HG03196 (cell line): ENCODE measurements at regions not wholly inside any gene's neighbourhood (a gene's known extent, or its start where the extent isn't known, plus 50 kb on each side); places are given as distances from the start of the nearest gene placed in this dataset.
"Not testable (repeated sequence)": the region's sequence is repeated elsewhere in the genome, so short reads cannot be mapped to it uniquely, and the experiment has no call there.

Experiments used
- ATAC-seq: cut with Tn5 transposase; IDR thresholded peaks from one replicate; pipeline ENCODE4 v1.9.1; 2021; ENCODE audit not compliant: unreplicated experiment

- ATAC-seq, result not testable (repeated sequence)
Measured at GRCh38 chr3:103564116-103564515, 1129.3 kb downstream of the ZPLD1 start.

DNA sequence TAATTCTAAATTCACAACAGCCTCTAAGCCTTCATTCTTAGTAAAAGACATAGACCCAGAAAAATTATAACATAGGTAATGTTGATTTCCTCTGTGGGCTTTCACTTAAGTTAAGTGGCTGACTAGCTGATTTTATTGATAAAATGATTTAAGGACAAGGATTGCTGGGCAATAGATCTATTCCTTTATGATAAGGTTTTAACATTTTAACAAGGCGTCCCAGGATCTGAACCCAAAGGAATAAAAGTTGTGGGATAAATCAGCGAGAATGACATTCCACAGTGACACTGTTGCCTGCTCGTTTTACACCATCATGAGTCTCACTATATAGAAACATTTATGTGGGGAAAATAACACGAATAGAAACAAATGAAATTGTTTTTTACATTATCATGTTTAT, 1151.0 kb downstream of the ZPLD1 start:
- no peak for ATAC-seq

DNA sequence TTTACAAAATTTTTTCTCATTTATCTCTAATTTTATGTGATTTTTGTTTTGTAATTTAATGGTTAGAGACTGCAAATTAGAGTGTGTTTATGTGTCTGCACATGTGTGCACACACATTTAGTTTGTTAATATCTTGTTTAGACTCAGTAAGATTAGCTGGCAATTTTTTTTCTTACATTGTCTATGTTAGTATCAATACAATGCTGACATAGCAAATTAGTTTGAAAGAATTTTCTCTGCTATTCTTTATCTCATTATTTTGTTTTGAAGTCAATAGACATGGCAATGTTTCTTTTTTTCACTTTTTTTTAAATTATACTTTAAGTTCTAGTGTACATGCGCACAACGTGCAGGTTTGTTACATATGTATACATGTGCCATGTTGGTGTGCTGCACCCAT, 1155.0 kb downstream of the ZPLD1 start:
- no peak for ATAC-seq

DNA sequence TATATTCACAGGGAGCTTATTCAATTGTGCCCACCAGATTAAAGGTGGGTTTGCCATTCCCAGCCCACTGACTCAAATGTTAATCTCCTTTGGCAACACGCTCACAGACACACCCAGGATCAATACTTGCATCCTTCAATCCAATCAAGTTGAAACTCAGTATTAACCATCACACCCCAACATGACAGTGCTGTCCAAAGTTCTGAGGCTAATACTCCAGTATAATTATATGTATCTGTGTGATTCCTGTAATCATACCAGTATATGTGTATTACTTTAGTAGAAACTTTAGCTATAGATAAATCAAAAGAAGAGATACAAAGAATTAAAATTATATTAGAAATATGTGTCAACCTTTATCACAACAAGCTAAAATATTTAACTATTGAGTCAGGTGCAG, 1166.0 kb downstream of the ZPLD1 start:
- ATAC-seq, result no peak

GRCh38 chr3:103601666-103602065, 1166.9 kb downstream of the ZPLD1 start:
- ATAC-seq, result no peak

- ATAC-seq, result no peak
Measured at GRCh38 chr3:103609472-103609871, 1174.7 kb downstream of the ZPLD1 start.

- no peak for ATAC-seq
Measured at GRCh38 chr3:103613397-103614156, 1178.8 kb downstream of the ZPLD1 start.

GRCh38 chr3:103614719-103615118, 1179.9 kb downstream of the ZPLD1 start:
- ATAC-seq, result no peak

DNA sequence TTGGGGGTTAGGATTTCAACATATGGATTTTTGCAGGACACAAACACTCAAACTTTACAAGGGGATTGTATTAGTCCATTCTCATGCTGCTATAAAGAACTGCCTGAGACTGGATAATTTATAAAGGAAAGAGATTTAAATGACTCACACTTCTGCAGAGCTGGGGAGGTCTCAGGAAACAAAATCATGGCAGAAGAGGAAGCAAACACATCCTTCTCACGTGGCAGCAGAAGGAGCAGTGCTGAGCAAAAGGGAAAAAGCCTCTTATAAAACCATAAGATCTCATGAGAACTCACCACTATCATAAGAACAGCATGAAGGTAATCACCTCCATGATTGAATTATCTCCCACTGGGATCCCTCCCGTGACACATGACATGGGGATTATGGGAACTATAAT, 1183.1 kb downstream of the ZPLD1 start:
- ATAC-seq, result no peak

DNA sequence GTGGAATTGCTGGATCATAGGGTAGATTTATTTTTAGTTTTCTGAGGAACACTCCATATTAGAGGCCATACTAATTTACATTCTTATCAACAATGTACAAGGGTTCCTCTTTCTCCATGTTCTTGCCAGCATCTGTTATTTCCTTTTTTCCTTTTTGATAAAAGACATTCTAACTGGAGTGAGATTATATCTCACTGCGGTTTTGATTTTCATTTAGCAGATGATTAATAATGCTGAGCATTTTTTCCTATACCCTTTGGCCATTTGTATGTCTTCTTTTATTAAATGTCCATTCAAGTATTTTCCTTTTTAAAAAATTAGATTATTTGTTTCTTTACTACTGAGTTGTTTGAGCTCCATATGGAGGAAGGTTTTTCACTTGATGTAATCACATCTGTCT, 1189.5 kb downstream of the ZPLD1 start:
- no peak for ATAC-seq

- no peak for ATAC-seq
Measured at GRCh38 chr3:103629391-103629790, 1194.6 kb downstream of the ZPLD1 start.

- no peak for ATAC-seq
Measured at GRCh38 chr3:103644450-103644849, 1209.6 kb downstream of the ZPLD1 start.

DNA sequence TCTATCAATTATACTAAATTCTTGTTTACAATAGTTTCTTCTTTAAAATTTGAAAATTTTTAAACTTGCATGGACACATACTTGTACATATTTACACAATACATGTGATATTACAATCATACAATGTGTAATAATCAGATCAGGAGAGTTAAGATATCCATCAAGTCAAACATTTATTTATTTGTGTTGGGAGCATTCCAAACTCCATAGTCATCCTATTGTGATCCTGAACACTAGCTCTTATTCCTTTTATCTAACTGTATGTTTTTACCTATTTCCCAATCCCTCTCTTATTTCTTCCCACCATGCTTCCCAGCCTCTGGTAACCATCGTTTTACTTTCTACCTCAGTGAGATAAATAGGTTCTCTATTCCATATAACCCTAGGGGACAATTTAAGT, 1219.2 kb downstream of the ZPLD1 start:
- no peak for ATAC-seq

DNA sequence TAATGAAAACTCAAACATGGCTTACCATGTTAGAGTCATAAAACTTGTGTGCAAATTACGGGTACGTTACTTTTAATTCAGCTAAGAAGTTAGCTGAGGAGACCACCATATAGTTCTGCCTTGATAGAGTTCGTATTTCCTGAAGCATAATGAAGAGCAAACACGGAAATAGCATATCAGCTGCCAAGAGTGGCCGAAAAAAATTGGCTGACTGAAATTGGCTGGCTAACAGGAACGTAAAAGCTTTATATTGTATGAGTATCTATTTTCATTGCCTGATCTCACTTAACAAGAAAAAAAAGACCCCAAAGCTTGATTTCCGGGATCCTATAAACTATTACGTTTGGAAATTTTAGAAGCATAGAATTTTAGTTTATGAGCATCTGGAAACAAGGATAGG, 1222.9 kb downstream of the ZPLD1 start:
- ATAC-seq, result no peak

- no peak for ATAC-seq
Measured at GRCh38 chr3:103660810-103661209, 1226.0 kb downstream of the ZPLD1 start.

- ATAC-seq, result no peak
Measured at GRCh38 chr3:103662591-103662990, 1227.8 kb downstream of the ZPLD1 start.

DNA sequence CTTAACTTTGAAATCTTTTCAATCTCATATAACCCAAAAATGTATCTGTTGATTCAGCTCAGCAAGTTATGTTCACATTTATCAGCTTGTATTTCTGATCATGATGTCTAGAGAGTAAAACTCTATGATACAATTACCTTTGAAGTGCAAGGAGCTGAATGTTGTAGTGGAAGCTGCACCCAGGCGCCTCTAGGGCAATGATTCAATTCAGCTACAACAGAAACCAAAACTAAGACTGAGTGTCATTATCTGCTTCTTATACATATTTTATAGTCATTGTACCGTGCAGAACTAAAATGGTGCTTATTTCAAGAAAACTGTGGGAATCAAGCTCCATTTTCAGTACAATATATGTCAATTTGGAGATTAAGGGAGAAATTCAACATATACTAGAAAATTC, 1237.5 kb downstream of the ZPLD1 start:
- no peak for ATAC-seq

DNA sequence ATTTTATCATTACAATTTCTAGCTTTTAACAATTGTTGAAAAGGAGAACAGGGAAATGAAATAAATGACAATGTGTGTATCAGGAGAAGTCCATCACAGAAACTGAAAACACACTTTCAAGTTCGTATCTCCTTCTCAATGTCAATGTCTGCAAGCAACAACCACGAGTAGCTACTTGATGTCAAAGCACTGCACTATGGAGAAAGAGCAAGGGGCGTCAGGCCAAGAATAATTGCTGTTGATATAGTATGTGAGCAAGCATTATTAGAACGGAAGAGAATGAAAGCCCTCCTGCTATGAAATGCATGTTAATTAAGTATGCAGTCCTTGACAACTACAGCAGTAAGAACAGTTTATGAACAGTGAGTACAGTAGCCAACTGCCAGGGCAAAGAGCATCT, 1250.1 kb downstream of the ZPLD1 start:
- no peak for ATAC-seq

DNA sequence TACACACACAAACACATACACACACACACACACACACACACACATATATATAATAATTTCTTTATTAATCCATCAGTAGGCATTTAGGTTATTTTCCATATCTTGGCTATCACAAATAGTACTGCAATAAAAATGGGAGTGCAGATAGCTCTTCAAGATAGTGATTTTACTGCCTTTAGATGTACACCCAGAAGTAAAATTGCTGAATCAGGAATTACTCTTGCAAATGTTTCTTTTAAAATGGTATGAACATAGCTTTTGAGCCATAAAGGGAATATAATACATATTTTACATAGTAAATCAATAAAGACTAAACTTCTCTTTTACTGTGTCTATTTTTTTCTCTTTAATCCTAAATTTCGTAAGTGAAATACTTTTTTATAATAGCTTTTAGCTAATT, 1251.1 kb downstream of the ZPLD1 start:
- no peak for ATAC-seq

DNA sequence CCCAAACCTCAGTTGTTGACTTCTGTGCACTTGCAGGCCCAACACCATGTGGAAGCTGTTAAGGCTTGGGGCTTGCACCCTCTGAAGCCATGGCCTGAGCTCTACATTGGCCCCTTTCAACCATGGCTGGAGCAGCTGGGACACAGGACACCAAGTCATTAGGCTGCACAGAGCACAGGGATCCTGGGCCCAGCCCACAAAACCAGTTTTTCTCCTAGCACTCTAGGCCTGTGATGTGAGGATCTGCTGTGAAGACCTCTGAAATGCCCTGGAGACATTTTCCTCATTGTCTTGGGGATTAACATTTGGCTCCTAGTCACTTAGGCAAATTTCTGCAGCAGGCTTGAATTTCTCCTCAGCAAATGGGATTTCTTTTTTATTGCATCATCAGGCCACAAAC, 1255.7 kb downstream of the ZPLD1 start:
- ATAC-seq, result no peak

- ATAC-seq, result no peak
Measured at GRCh38 chr3:103693831-103694230, 1259.0 kb downstream of the ZPLD1 start.

- no peak for ATAC-seq
Measured at GRCh38 chr3:103698646-103699045, 1263.8 kb downstream of the ZPLD1 start.

DNA sequence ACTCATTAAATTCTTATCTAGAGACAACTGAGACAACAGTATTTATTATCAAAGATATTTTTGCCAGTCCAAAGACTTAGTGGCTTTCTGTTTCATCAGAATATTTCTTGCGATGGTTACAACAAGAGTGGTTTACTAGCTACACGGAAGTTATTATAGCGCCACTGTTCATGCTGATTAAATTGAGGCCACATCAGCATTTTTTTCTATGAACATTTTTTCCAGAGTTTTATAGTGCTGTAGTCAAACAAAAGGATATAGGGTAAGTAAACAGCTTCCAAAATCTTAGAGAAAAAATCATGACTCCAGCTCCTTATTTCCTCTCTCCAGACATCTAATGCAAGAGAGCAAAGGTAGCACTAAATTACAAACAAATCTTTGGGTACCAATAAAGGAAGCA, 1264.4 kb downstream of the ZPLD1 start:
- no peak for ATAC-seq
